ENCODE measurements at regions not wholly inside any gene's neighbourhood (a gene's known extent, or its start where the extent isn't known, plus 50 kb on each side); places are given as distances from the start of the nearest gene placed in this dataset.

DNA sequence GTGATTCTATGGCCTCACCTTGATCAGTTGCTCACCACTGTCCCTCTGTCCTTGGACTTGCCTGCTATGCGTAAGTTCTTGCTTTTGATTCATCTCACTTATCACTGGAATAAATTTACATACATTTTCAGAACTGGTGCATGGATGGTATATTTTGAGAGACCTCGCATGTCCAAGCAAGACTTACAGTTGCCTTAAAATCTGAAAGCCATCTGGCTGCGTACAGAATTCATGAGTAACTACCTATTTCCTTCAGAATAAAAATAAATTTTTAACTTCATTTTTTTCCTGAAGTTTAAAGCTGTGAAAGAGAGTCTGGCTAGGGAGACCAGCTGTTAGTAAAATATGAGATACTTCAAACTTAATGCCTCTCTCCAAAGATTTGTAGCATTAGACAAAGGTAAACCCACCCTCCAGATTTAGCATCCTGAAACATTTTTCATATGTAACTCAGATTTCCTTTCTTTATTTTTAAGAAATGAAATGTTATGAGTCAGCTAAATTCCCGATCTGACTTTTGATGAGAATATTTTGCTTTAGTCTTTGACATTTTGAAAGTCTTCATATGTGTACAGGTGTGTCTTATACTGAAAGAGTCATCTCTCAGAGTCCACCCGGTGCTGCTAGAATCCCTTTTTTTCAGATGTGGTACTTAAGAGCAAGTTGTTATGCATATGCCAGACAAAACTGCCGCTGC is 136.4 kb upstream of the CELF2 start:
- Histone ChIP-seq H3K4me3 (ENCODE audit: control insufficient read depth in 1 of 2, extremely low read depth in 1 of 2, low read length in 1 of 2) (no peak overlapping the region), H3K27ac (ENCODE audit: low read length) (no peak overlapping the region), H3K9me3 (no peaks in the 10 kb centered on the region), H3K27me3 (replicated peaks in 1 of 2; ENCODE audit: control insufficient read depth in 2 of 2, extremely low read depth in 1 of 2, insufficient read depth in 2 of 2, low read length in 1 of 2) (no peaks in the 10 kb centered on the region), H3K4me1 (ENCODE audit: control insufficient read depth in 1 of 2, extremely low read depth in 1 of 2, insufficient read depth in 2 of 2, low read length in 2 of 2) (no peaks in the 10 kb centered on the region), H3K36me3 (ENCODE audit: control insufficient read depth in 2 of 2, extremely low read depth in 1 of 2, insufficient read depth in 1 of 2, low read length in 1 of 2) (no peaks in the 10 kb centered on the region)
- H3K4me3 Mint-ChIP-seq = no peak overlapping the region
- WGBS (ENCODE audit: insufficient coverage) = 80% methylated on average over 1 of the region's 6 CpGs
- DNase-seq = no peak
- ChIA-PET POLR2A (no interaction called here), CTCF (no interaction called here)
- no peak overlapping the region for H3K27ac Mint-ChIP-seq
- peaks cover 2 to 22% of the 10 kb centered on the region in 2 donors for H3K27me3 Mint-ChIP-seq
- H3K9me3 Mint-ChIP-seq = peaks cover 5 to 7% (median 6%) of the 10 kb centered on the region in 3 donors
- no peak for ATAC-seq (replicated peaks in 1 of 4)
- no peaks in the 10 kb centered on the region for H3K4me1 Mint-ChIP-seq
- H3K36me3 Mint-ChIP-seq = no peaks in the 10 kb centered on the region

DNA sequence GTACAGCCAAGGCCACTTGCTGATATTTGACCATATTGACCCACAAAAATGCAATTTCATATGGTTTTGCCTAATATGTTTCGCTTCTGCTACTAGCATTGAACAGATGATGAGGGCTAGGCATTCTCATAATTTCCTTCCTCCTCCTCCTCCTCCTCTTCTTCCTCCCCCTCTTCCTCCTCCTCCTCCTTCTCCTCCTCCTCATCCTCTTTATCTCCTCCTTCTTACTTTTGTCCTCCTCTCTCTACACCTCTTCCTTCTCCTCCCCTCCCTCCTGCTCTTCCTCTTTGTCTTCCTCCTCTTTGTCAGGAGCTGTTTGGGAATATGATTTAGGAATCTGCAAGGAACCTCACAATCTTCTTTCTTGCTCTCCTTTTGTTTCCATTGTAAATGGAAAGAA is 133.9 kb upstream of the CELF2 start:
- ChIA-PET CTCF (no interaction called here), POLR2A (no interaction called here)
- Histone ChIP-seq H3K27ac (ENCODE audit: low read length) (no peak overlapping the region), H3K4me3 (ENCODE audit: control insufficient read depth in 1 of 2, extremely low read depth in 1 of 2, low read length in 1 of 2) (no peak overlapping the region), H3K4me1 (ENCODE audit: control insufficient read depth in 1 of 2, extremely low read depth in 1 of 2, insufficient read depth in 2 of 2, low read length in 2 of 2) (no peaks in the 10 kb centered on the region), H3K9me3 (no peaks in the 10 kb centered on the region), H3K27me3 (replicated peaks in 1 of 2; ENCODE audit: control insufficient read depth in 2 of 2, extremely low read depth in 1 of 2, insufficient read depth in 2 of 2, low read length in 1 of 2) (no peaks in the 10 kb centered on the region), H3K36me3 (ENCODE audit: control insufficient read depth in 2 of 2, extremely low read depth in 1 of 2, insufficient read depth in 1 of 2, low read length in 1 of 2) (no peaks in the 10 kb centered on the region)
- ATAC-seq (replicated peaks in 1 of 4) (no peak), DNase-seq (no peak)
- Mint-ChIP-seq H3K4me3 (no peak overlapping the region), H3K36me3 (no peaks in the 10 kb centered on the region), H3K27ac (no peak overlapping the region), H3K27me3 (peaks cover 7 to 14% of the 10 kb centered on the region in 2 donors), H3K9me3 (peaks cover 5 to 7% (median 6%) of the 10 kb centered on the region in 3 donors), H3K4me1 (no peaks in the 10 kb centered on the region)
- 80% methylated on average over 1 of the region's 1 CpG for WGBS (ENCODE audit: insufficient coverage)

DNA sequence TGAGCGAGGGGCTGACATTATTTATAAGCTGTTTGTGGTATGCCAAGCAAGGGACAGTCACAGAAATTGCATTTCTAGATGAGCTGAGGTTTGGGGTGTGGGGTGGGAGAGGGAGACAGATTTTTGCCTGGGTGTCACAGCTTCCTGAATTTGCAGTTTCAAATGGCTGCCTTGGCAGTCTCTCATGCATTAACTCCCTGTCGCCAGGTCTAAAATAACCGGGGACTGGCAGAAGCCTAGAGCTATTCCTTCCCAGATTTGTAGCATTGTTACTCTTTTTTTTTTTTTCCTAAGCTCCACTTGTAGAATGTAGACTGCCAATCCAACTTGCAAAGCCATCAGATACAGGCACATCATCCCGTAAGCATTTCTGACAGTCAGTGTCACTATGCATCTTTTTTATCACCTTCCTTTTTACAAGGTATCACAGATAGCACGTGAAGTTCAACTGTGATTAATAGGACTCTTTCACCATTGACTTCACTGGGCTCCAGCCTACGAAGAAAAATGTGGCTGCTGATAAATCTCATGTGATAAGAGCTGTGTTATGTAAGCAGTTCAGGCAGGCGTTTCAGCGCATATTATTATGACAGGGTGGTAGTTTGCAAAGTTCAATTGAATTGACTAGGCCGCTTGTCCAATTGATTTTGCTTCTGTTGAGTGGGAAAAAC is 130.7 kb upstream of the CELF2 start:
- POLR2A ChIA-PET = interaction anchor here in 1 of 2 donors (0.6 kb wide), 1 partner anchor 423 kb away, joined by 3 read pairs; no protein-coding TSS in a partner anchor
- ATAC-seq (replicated peaks in 1 of 4) (no peak), DNase-seq (no peak)
- Mint-ChIP-seq H3K36me3 (no peaks in the 10 kb centered on the region), H3K4me1 (no peaks in the 10 kb centered on the region), H3K27me3 (peaks cover 11 to 17% of the 10 kb centered on the region in 2 donors), H3K27ac (no peak overlapping the region), H3K4me3 (no peak overlapping the region), H3K9me3 (peaks cover 5 to 7% (median 6%) of the 10 kb centered on the region in 3 donors)
- no peaks in the 10 kb centered on the region for H3K4me1 ChIP-seq (ENCODE audit: control insufficient read depth in 1 of 2, extremely low read depth in 1 of 2, insufficient read depth in 2 of 2, low read length in 2 of 2)
- 72% methylated on average over 3 of the region's 9 CpGs for WGBS (ENCODE audit: insufficient coverage)
- no peaks in the 10 kb centered on the region for H3K36me3 ChIP-seq (ENCODE audit: control insufficient read depth in 2 of 2, extremely low read depth in 1 of 2, insufficient read depth in 1 of 2, low read length in 1 of 2)
- H3K9me3 ChIP-seq = no peaks in the 10 kb centered on the region
- H3K4me3 ChIP-seq (ENCODE audit: control insufficient read depth in 1 of 2, extremely low read depth in 1 of 2, low read length in 1 of 2) = no peak overlapping the region
- CTCF ChIA-PET = interaction anchor here in 1 of 2 donors (0.6 kb wide), 1 partner anchor 662 kb away, joined by 3 read pairs; no protein-coding TSS in a partner anchor
- H3K27me3 ChIP-seq (replicated peaks in 1 of 2; ENCODE audit: control insufficient read depth in 2 of 2, extremely low read depth in 1 of 2, insufficient read depth in 2 of 2, low read length in 1 of 2) = no peaks in the 10 kb centered on the region
- H3K27ac ChIP-seq (ENCODE audit: low read length) = no peak overlapping the region

DNA sequence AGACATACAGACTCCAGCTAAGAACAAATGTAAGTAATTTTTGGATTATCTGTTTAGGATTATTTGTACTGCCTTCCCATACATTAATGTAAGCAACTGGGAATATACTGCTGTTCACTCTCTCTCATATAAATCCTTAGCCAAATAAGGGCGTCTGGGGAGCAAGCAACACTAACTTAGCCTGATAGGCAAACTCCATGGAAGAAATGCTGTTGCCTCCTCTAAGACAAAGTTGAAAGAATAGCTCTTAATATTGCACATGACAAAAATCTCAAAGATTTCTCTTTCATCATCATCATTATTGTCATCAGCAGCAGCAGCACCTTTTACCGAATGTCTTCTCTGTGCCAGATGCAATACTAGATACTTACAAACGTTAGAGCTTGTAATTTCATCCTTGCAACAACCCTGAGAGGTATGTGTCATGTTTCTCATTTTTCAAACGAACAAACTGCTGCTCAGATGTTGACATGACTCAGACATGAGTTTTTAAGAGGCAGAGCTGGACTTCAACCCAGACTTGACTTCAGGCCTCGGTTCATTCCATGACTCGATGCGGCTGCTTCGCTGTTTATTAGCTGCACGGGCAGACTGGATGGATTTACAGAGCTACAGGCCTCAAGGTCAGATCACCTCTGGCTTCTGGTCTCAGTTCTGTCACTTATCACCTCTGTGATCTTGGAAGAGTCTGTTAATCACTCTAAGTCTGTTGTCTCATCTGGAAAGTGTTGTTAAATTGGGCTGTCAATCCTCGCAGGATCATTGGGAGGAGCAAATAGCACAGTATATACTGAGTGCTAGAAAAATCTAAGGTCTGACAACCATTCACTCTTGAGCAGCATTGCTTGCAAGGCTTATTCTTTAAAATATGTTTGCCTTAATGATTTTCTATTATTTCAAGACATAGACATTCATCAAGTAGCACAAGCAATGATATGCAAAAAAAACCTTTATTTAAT is 126.3 kb upstream of the CELF2 start:
- no peaks in the 10 kb centered on the region for H3K36me3 Mint-ChIP-seq
- Histone ChIP-seq H3K4me1 (ENCODE audit: control insufficient read depth in 1 of 2, extremely low read depth in 1 of 2, insufficient read depth in 2 of 2, low read length in 2 of 2) (no peaks in the 10 kb centered on the region), H3K27ac (ENCODE audit: low read length) (no peak overlapping the region), H3K27me3 (replicated peaks in 1 of 2; ENCODE audit: control insufficient read depth in 2 of 2, extremely low read depth in 1 of 2, insufficient read depth in 2 of 2, low read length in 1 of 2) (no peaks in the 10 kb centered on the region), H3K4me3 (ENCODE audit: control insufficient read depth in 1 of 2, extremely low read depth in 1 of 2, low read length in 1 of 2) (no peak overlapping the region), H3K36me3 (ENCODE audit: control insufficient read depth in 2 of 2, extremely low read depth in 1 of 2, insufficient read depth in 1 of 2, low read length in 1 of 2) (no peaks in the 10 kb centered on the region), H3K9me3 (no peaks in the 10 kb centered on the region)
- ATAC-seq (replicated peaks in 1 of 4) = no peak
- H3K4me3 Mint-ChIP-seq = no peak overlapping the region
- peaks cover 0 to 7% (median 5%) of the 10 kb centered on the region in 3 donors for H3K9me3 Mint-ChIP-seq
- CTCF ChIA-PET = no interaction called here
- peaks cover 16 to 31% of the 10 kb centered on the region in 2 donors for H3K27me3 Mint-ChIP-seq
- no peak overlapping the region for H3K27ac Mint-ChIP-seq
- DNase-seq = no peak
- 86% methylated on average over 10 of the region's 10 CpGs for WGBS (ENCODE audit: insufficient coverage)
- H3K4me1 Mint-ChIP-seq = no peaks in the 10 kb centered on the region
- POLR2A ChIA-PET = interaction anchor here in 1 of 2 donors (0.6 kb wide), 1 partner anchor 16 kb away, joined by 3 read pairs; no protein-coding TSS in a partner anchor

DNA sequence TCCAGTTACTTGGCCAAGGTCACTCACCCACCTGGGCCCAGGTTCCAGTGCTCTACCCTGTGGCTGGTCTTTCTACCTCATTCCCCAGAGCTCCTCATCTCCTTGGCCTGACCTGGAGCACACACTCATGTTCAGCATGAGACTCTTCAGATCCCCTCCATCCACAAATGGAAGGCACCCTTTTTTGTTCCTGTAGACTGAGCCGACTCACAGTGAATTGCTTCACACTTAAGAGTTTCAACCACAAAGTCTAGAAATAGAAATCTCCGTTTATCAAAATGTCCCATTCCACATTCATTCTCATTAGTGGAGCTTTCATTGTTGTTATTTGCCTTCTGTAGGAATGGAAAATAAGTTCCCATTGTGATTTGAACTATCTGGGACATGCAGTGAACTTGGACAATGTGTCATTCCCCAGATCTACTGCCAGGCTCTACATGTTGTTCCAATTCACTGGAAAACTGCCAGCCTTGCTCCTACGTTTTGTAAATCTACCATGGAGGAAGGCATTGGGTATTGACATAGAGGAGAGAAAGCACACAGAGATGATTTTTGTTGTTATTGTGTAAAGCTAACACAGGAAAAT is 125.3 kb upstream of the CELF2 start:
- Histone ChIP-seq H3K4me1 (ENCODE audit: control insufficient read depth in 1 of 2, extremely low read depth in 1 of 2, insufficient read depth in 2 of 2, low read length in 2 of 2) (no peaks in the 10 kb centered on the region), H3K4me3 (ENCODE audit: control insufficient read depth in 1 of 2, extremely low read depth in 1 of 2, low read length in 1 of 2) (no peak overlapping the region), H3K9me3 (no peaks in the 10 kb centered on the region), H3K27me3 (replicated peaks in 1 of 2; ENCODE audit: control insufficient read depth in 2 of 2, extremely low read depth in 1 of 2, insufficient read depth in 2 of 2, low read length in 1 of 2) (no peaks in the 10 kb centered on the region), H3K27ac (ENCODE audit: low read length) (no peak overlapping the region), H3K36me3 (ENCODE audit: control insufficient read depth in 2 of 2, extremely low read depth in 1 of 2, insufficient read depth in 1 of 2, low read length in 1 of 2) (no peaks in the 10 kb centered on the region)
- Mint-ChIP-seq H3K4me1 (no peaks in the 10 kb centered on the region), H3K27ac (no peak overlapping the region), H3K9me3 (peaks cover 0 to 7% (median 5%) of the 10 kb centered on the region in 3 donors), H3K36me3 (no peaks in the 10 kb centered on the region), H3K4me3 (no peak overlapping the region), H3K27me3 (peaks cover 16 to 29% of the 10 kb centered on the region in 2 donors)
- DNase-seq = no peak
- POLR2A ChIA-PET = interaction anchor here in 1 of 2 donors (0.6 kb wide), 1 partner anchor 15 kb away, joined by 3 read pairs; no protein-coding TSS in a partner anchor
- CTCF ChIA-PET = no interaction called here
- no peak for ATAC-seq (replicated peaks in 1 of 4)
- WGBS (ENCODE audit: insufficient coverage) = no CpG with 5 or more reads among the region's 3 CpGs

DNA sequence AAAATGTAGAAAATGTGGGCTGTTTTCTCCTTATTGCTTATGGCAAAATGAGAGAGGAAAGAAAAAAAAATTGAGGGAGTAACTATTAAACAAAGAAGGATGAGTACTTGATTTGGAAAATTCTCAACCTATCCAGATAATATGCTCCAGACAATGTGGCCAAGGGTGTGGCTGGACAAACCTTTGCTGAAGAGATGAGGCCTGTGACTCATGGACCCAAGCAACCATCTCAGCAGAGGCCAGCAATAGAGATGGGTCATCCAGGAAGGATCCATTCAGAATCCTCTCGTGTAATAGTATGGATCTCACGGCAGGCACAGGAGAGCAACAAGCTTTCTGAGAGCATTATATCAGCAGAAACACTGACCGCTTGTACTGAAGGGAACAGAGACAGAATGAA is 120.3 kb upstream of the CELF2 start:
- H3K36me3 Mint-ChIP-seq = no peaks in the 10 kb centered on the region
- ATAC-seq (replicated peaks in 1 of 4) = no peak
- WGBS (ENCODE audit: insufficient coverage) = 100% methylated on average over 1 of the region's 3 CpGs
- H3K4me3 ChIP-seq (ENCODE audit: control insufficient read depth in 1 of 2, extremely low read depth in 1 of 2, low read length in 1 of 2) = no peak overlapping the region
- no peaks in the 10 kb centered on the region for H3K27me3 ChIP-seq (replicated peaks in 1 of 2; ENCODE audit: control insufficient read depth in 2 of 2, extremely low read depth in 1 of 2, insufficient read depth in 2 of 2, low read length in 1 of 2)
- H3K4me1 ChIP-seq (ENCODE audit: control insufficient read depth in 1 of 2, extremely low read depth in 1 of 2, insufficient read depth in 2 of 2, low read length in 2 of 2) = no peaks in the 10 kb centered on the region
- CTCF ChIA-PET = no interaction called here
- no peaks in the 10 kb centered on the region for H3K4me1 Mint-ChIP-seq
- no peaks in the 10 kb centered on the region for H3K9me3 ChIP-seq
- H3K27me3 Mint-ChIP-seq = peaks cover 10 to 19% of the 10 kb centered on the region in 2 donors
- H3K27ac Mint-ChIP-seq = no peak overlapping the region
- no peak for DNase-seq
- no peak overlapping the region for H3K4me3 Mint-ChIP-seq
- H3K36me3 ChIP-seq (ENCODE audit: control insufficient read depth in 2 of 2, extremely low read depth in 1 of 2, insufficient read depth in 1 of 2, low read length in 1 of 2) = no peaks in the 10 kb centered on the region
- no peak overlapping the region for H3K27ac ChIP-seq (ENCODE audit: low read length)
- POLR2A ChIA-PET = no interaction called here
- H3K9me3 Mint-ChIP-seq = peaks cover 0 to 7% (median 5%) of the 10 kb centered on the region in 3 donors
